ENCODE measurements at regions not wholly inside any gene's neighbourhood (a gene's known extent, or its start where the extent isn't known, plus 50 kb on each side); places are given as distances from the start of the nearest gene placed in this dataset.

DNA sequence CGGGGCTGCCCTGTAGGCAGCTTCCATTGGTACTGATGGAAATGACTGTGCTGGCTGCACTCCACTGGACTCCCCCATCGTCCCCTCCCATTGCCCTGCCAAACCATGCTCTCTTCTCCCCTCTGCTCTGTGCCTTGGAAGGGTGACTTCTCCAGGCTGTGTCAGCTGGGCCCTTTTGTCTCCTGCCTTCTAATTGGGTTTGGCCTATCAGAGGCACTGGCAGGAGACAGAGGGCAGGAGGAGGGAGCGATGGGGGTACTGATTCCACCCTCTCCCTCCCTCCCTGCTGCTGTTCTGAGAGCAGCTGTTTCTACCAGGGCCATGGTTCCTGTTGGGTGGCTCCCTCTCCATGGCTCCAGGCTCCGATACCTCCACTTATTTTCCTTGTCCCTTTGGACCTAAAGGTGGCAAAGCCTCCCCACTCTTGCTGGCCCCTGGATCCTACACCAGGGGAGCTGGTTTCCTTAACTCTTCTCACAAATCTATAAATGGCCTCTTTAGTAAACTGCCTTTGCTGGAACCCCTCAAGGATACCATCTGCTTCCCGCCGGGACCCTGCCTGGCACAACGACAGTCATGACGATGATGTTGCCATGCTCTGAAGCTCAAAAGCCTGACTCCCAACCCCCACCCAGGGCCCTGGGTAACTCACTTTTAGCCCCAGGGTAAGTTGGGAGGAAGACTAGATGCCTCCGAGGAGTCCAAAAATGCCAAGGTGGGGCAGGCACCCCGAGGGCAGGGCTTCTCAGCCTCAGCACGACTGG lies 123.8 kb upstream of the RPL38 start:
- no peaks in the 10 kb centered on the region; a peak in 1 of 7 replicates for H3K27me3 ChIP-seq (replicated peaks in 1 of 4; ENCODE audit: control insufficient read depth in 3 of 4, extremely low read depth in 1 of 4, insufficient read depth in 3 of 4, low read length in 3 of 4)
- H3K23me2 ChIP-seq (ENCODE audit: low read depth, low read length): peaks cover 8% of the 10 kb centered on the region; the same call in 1 of the 2 replicates
- no peak overlapping the region for H3K4me3 ChIP-seq (ENCODE audit: extremely low read depth in 1 of 4, insufficient read depth in 2 of 4, low read depth in 3 of 4, low read length in 4 of 4)
- H3K4me2 ChIP-seq (ENCODE audit: insufficient read depth in 1 of 2, low read depth in 2 of 2, low read length in 2 of 2): no peak overlapping the region
- H3K18ac ChIP-seq (ENCODE audit: extremely low read depth, low read length): no peak overlapping the region
- CTCF ChIA-PET (ENCODE audit: partially characterized antibody): interaction anchor here (0.9 to 8.0 kb wide), 7 partner anchors 8 to 120 kb away, joined by 3 to 84 read pairs (median 5); no protein-coding TSS in a partner anchor
- no peaks in the 10 kb centered on the region for H3K79me1 ChIP-seq (ENCODE audit: low read depth, low read length)
- FAIRE-seq (no peak), DNase-seq (ENCODE audit: low read depth in 1 of 2, low spot score in 2 of 2) (no peak)
- no peak overlapping the region for H2BK15ac ChIP-seq (ENCODE audit: low read length)
- no peaks in the 10 kb centered on the region; a peak in 1 of 4 replicates for H3K9me3 ChIP-seq (ENCODE audit: insufficient read depth in 2 of 2, low read depth in 1 of 2, low read length in 1 of 2)
- TF ChIP-seq RXRA (IDR thresholded peaks at IDR 0.05; ENCODE audit: insufficient read depth, low read depth, low read length) (no peak), ASH2L (IDR thresholded peaks at IDR 0.05; ENCODE audit: low read length) (no peak), SAP30 (IDR thresholded peaks at IDR 0.05; ENCODE audit: insufficient read depth, insufficient replicate concordance, low read length) (no peak), FOSL1 (IDR thresholded peaks at IDR 0.05; ENCODE audit: insufficient read depth, low read depth, low read length) (no peak), CBX8 (IDR thresholded peaks at IDR 0.05; ENCODE audit: borderline replicate concordance, low read depth, low read length) (no peak)
- no peak overlapping the region for H2AFZ ChIP-seq (ENCODE audit: low read length)
- POLR2A ChIA-PET (ENCODE audit: partially characterized antibody): no interaction called here
- no peak overlapping the region for H3K14ac ChIP-seq (ENCODE audit: insufficient read length)
- H3K27ac ChIP-seq (ENCODE audit: low read depth, low read length): no peak overlapping the region
- H3K56ac ChIP-seq (replicated peaks; ENCODE audit: insufficient read length, low read depth, low read length): no peak overlapping the region
- H3K4ac ChIP-seq (replicated peaks; ENCODE audit: insufficient read length, low read depth, low read length): no peak overlapping the region
- H2BK120ac ChIP-seq (replicated peaks; ENCODE audit: low read depth, low read length): no peak overlapping the region
- H4K8ac ChIP-seq (ENCODE audit: extremely low read depth, insufficient read depth, low read length): no peak overlapping the region
- H2AK5ac ChIP-seq (ENCODE audit: low read depth, low read length): no peak overlapping the region
- H3K79me2 ChIP-seq (ENCODE audit: control insufficient read depth in 1 of 2, insufficient read depth in 2 of 2, low read length in 2 of 2): no peaks in the 10 kb centered on the region
- peaks cover 0 to 7% of the 10 kb centered on the region in 2 experiments for H4K20me1 ChIP-seq (replicated peaks in 1 of 2; ENCODE audit: control insufficient read depth in 1 of 2, insufficient read depth in 2 of 2, low read length in 2 of 2)
- no peak overlapping the region for H2BK5ac ChIP-seq (ENCODE audit: low read depth, low read length)
- H2BK12ac ChIP-seq (ENCODE audit: low read depth, low read length): no peak overlapping the region
- 84% methylated on average over 11 of the region's 11 CpGs; no CpG with 5 or more reads in 1 of the 2 experiments for WGBS, 2 experiments (ENCODE audit: extremely low coverage in 1 of 2, insufficient coverage in 1 of 2, insufficient read length in 1 of 2, insufficient replicate concordance in 2 of 2, low coverage in 1 of 2, low lambda C conversion rate in 2 of 2, missing lambda C conversion rate in 1 of 2)
- H3K36me3 ChIP-seq (ENCODE audit: control insufficient read depth in 2 of 4, insufficient read depth in 4 of 4, low read length in 3 of 4): no peaks in the 10 kb centered on the region
- H3K9ac ChIP-seq (replicated peaks in 1 of 4; ENCODE audit: extremely low read depth in 1 of 4, low read depth in 3 of 4, low read length in 3 of 4): no peak overlapping the region
- no peaks in the 10 kb centered on the region; a peak in 1 of 7 replicates for H3K4me1 ChIP-seq (replicated peaks in 1 of 4; ENCODE audit: control insufficient read depth in 3 of 4, insufficient read depth in 4 of 4, low read length in 3 of 4)
- no peak overlapping the region for H3K23ac ChIP-seq (ENCODE audit: insufficient read length)
- no peak overlapping the region for H2BK20ac ChIP-seq (ENCODE audit: low read length)
- no peak overlapping the region for H4K91ac ChIP-seq (replicated peaks; ENCODE audit: insufficient read length, low read length)
- no peak overlapping the region for H4K5ac ChIP-seq (ENCODE audit: insufficient read length, low read depth, low read length)
